HTR-8/SVneo (cell line): ENCODE measurements at regions not wholly inside any gene's neighbourhood (a gene's known extent, or its start where the extent isn't known, plus 50 kb on each side); places are given as distances from the start of the nearest gene placed in this dataset.

Source experiments
- DNase-seq: peaks from one replicate; pipeline ENCODE4 v3.0.0; 2011; ENCODE audit warnings: low spot score, mixed read lengths; ENCODE audit not compliant: insufficient read length
- FAIRE-seq: peaks from 2 replicates; lab custom pipeline; 2011; peaks lifted over from hg19 to GRCh38; lab: Jason Lieb, UNC

DNA sequence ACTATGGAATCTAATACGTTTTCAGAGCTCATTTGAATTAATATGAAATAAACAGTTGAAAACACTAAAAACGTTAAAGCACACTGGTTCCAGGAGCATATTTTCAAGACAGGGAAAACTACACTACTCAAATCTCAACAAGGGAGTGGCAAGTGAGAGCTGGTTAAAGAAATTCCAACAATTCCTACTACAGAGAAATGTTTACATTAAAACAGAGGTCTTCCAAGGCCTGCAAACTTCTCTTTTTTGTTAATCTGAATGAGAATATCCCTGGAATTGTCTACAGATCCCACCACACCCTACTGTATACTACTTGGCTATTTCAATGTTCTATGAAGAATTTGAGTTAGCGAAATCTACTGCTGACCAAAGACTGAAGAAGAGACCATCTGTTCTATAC, 231.5 kb downstream of the ZEB2 start:
- no peak for DNase-seq
- no peak for FAIRE-seq

DNA sequence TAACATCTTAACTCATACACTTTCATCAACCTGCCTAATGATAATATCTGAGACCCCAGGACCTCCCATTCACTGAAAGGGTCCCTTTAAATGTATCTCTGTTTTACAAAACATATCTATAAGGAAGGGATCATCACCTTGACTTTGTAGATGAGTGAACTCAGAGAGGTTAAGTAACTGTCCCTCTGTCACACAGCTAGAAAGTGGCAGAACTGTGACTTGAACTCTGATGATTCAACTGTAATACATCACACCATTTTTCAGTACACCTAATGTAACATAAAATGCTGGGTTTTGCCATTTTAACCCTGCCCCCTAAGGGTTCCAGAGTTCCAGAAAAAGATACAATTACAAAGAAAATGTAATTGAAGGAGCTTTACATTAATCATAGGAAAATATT, 234.6 kb downstream of the ZEB2 start:
- FAIRE-seq (no peak), DNase-seq (no peak)

DNA sequence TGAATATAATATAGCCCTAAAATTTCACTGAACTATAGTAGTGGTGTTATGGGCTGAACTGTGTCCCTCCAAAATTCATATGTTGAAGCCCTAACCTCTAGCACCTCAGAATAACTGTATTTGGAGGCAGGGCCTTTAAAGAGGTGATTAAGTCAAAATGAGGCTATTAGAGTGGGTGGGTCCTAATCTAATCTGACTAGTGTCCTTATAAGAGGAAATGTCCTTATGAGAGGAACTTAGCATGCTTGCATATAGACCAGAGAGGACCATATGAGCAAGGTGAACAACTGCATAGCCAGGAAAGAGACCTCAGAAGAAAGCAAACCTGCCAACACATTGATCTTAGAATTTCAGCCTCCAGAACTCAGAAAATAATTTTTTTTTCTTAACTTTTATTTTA, 238.4 kb downstream of the ZEB2 start:
- no peak for DNase-seq
- FAIRE-seq, result no peak

DNA sequence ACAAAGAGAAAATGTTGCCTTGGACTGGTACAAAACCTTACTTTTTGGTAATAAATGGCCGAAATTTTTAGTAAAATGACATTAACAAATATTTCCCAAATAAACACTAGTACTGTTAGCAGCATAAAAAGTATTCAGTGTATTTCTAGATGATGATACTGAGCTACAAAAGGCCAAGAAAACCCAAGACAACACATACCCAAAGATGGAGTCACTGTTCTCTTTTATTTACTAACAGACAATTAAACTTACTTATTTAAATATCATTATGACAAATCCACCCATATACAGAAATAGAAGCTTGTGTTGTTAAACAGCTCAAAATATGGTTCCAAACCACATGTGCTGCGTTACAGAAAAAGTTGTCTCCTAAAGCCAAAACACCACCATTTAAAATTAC, 239.9 kb downstream of the ZEB2 start:
- DNase-seq, result no peak
- FAIRE-seq, result no peak

DNA sequence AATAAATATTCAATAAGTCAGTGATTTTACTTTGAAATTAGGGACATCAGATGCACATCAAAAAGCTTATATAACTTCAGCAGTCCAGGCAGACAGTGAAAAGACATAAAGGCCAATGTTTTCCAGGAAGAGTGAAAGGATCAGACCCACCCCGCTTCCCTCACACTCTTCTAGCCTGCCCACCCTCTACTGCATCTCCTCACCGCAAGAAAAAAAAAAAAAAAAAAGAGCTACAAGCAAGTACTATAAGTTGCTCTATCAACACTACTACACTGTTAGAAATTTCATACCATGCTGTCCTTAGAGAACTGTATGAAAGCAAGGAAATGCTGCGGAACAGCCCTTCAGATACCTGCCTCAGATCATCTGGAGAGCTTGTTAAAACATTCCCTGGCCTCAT, 240.8 kb downstream of the ZEB2 start:
- FAIRE-seq, result no peak
- no peak for DNase-seq

DNA sequence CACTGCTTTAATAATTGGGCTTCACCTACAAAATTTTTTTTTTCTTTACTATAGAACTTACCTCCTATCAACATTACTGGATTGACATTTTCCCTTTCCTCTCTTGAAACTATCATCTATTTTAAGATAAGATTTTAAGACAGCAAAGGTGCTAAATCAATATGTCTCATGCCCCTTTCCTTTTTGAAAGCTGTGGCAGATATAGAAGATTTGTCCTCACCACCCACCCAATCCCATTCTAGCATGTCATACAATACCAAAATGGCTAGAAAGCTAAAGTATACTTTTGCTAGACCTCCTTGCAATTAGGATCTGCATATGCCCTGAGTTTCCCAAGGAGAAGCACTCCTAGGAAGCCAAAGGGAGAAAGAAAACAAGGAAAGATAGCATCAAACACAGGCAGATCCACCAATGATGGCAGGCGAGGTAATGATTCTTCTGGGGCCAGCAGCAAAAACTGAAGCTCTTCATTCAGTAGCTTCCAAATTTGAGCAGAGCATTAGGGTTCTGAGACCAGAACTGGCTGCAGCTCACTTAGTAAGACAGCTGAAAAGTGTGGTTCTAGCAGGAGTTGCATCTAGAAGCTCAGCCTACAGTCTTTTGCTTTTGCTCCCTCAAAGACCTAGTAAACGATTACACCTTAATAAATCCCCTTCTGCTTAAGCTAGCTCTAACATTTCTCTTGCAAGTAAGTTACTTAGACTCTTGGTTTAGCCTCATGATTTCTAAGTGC, 242.1 kb downstream of the ZEB2 start:
- DNase-seq (no peak), FAIRE-seq (no peak)

DNA sequence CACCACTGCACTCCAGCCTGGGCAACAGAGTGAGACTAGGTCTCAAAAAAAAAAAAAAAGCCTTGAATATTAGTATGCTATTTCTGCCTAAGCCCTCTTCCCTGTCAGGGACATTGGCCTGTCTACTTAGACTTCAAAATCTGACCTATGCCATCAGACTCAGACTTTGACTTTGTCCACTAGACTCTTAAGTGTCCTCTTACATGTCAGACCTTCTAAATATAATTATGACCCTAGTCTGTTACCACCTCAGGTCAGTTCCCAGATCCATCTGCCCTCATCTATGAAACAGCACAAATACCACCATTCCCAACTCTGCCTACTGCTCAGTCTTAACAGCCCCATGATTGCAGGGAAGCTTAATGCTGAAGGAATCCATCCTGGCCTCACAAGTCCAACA, 244.6 kb downstream of the ZEB2 start:
- FAIRE-seq (no peak), DNase-seq (no peak)

DNA sequence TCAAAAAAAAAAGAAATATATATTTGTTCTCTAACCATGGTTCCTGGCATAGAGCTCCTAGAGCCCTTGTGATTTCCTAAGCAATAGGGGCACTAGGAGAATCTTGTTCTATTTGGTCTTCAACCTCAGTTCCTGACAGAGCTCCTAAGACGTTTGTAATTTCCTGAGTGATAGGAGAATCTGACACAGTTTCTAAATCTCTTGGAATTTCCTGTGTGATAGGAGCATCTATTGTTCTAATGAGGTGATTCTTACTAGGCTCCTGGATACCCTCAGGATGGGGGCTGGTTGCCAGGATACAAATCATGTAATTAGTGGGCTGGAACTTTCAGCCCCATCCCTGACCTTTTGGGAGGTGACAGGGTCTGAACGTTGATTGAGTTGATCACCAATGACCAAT, 245.8 kb downstream of the ZEB2 start:
- no peak for FAIRE-seq
- no peak for DNase-seq

DNA sequence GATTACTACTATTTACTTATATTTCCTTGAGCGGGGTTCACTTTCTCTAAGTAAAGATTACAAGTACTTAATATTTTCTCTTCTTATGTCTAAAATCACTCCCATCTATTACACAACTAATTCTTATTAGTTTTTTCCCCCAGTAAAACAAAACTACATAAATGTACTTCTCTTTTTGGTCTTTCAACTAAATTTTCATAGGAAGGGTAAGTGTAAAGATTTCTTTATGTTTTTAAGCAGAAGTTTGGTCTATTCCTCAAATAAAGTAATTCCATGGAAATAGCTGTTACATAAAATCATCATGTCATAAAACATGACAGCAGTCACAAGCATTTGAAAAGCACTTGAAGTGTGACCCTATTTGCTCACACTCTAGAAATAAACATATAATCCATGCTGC, 249.0 kb downstream of the ZEB2 start:
- FAIRE-seq, result no peak
- no peak for DNase-seq

DNA sequence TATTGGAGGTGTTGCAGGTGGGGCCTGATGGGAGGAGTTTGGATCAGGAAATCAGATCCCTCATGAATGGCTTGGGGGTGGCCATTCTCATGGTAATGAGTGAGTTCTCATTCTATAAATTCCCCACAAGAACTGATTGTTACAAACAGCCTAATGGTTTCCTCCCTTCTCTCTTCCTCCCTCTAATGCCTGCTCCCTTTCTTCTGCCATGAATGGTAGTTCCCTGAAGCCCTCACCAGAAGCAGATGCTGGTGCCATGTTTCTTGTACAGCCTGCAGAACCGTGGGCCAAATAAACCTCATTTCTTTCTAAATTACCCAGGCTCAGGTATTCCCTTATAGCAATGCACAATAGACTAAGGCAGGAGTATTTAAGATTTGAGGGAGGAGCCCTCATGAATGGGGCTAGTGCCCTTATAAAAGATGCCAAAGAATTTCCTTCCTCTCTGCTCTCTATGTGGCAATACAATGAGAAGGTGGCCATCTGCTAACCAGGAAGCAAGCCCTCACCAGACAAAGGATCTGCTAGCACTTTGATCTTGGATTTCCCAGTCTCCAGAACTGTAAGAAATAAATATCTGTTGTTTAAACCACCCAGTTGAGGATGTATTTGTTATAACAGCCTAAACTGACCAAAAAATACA, 251.8 kb downstream of the ZEB2 start:
- DNase-seq (no peak), FAIRE-seq (no peak)

DNA sequence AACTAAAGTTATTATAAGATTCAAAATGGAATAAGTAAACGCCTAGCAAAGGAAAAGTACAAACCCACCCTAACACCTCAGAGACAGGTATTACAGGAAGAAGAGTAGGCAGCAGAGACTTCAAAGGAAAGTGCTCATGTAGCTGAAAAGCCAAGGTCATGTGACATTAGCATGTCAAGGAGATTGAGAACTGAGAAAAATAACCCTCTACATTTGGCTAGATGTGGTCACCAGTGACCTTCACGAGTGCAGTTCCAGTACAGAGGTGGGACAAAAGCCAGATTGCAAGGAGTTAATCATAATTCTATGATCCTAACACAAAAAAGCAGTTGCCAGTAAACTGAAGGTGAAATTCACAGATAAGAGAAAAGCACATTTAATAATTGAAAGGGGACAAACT, 252.7 kb downstream of the ZEB2 start:
- FAIRE-seq, result no peak
- no peak for DNase-seq

DNA sequence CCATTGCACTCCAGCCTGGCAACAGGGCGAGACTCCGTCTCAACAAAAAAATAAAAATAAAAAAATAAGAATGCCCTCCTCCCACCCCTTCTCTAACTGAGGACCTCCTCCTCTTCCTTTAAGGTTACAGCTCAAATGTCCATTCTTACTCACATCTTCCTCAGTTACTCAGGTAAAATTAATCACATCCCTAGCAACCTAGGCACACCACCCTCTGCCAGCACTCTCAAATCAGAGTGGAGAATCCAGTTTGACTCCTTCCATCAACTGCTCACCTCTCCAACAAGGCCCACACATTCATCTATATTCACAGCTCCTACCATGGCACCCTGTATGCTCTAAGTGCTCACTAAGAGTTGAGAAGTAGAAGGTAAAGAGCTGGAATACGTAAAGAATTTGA, 254.3 kb downstream of the ZEB2 start:
- DNase-seq (no peak), FAIRE-seq (no peak)

DNA sequence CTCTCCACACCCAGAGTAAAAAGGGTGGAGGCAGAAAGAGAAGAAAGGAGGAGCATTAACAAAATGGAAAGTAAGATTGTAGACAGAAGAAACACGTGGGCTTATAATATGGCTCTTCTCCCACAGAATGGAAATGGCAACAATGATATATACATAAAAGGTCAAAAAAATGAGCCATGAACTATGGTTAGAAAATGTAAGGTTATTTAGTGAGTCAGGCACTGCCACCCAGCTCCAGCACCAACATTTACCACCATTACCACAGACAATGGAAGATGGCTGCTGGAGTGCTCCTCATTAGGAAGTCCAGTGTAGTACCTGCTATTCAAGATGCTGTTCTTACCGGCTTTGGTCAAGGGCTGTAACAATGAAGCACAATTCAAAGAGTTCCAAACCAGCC, 258.0 kb downstream of the ZEB2 start:
- no peak for FAIRE-seq
- DNase-seq, result no peak

DNA sequence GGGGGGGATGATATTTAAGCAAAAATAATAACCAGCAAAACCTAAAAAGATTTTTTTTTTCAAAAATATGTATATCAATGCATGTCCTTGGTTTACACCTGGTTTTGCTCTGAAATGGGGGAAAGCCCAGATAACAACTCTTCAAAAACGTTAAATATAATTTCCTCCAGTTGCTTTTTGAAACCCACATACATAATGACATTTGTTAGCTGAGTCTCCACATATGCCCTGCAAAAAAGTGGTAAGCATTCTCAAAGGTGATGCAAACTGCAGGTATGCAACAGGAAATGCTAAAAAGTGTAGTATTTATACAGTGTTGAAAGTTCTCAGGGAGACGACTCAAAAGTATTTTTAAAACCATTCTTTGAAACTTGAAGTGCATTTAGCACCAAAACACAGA, 258.6 kb downstream of the ZEB2 start:
- DNase-seq (no peak), FAIRE-seq (no peak)

DNA sequence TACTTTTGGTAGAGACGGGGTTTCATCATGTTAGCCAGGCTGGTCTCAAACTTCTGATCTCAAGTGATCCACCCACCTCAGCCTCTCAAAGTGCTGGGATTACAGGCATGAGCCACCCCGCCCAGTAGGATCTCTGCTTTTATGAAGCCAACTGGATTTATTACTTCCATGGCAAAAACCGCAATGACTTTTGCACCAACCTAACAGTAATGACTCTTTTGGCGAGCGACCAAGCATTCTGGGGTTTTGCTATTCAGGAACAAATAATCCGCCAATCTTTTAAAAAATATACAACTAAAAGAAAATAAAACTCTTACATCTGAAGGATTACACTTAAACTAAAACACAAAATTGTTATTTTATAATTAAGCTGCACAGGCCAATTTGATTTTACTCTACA, 260.6 kb downstream of the ZEB2 start:
- DNase-seq (no peak), FAIRE-seq (no peak)

DNA sequence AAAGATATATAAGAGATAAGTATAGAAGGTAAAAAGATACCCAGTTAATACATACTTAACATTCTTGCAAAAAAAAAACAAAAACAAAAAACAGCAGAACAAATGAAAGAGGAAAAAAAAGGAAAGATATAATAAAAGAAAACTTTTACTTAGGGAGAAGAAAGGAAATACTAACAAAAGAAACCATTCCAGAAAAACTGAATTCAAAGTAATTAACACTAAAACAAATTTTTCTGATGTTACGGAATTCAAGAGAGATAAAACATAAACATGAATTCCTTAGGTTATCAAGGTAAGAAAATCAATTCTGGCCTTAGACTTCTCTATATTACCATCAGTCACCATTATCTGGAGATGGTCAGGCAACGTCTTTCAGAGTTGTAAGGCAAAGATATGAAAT, 261.8 kb downstream of the ZEB2 start:
- FAIRE-seq (no peak), DNase-seq (no peak)

DNA sequence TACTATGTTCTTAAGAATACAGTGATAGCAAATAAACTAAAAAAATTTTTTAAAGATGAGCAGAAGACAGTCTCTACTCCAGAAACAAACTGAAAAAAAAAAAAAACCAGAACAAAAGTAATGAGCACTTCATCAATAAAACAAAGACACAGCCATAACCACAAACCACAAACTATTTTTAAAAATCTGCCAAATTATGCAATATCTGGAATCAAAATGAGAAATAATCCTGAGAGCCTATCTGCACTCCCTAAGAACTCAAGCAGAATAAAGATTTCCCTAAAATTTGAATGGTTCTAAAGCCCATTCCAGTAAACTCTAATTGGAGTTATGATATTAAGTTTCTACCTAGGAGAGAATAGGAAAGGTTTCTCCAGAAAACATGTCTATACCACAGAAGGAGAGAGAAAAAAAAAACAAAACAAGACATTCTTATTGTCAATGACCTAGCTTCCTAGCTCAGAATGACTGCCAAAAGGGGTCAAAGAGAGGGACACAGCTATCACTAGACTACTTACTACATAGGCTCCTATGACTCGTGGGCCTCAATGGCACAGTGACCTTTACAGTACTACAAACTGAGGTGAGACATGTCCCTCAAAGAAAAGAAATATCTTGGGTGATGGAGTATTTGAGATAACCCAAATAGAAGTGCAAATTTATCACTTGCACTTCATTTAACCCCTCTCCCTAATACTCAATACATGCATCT, 262.8 kb downstream of the ZEB2 start:
- DNase-seq (no peak), FAIRE-seq (no peak)

DNA sequence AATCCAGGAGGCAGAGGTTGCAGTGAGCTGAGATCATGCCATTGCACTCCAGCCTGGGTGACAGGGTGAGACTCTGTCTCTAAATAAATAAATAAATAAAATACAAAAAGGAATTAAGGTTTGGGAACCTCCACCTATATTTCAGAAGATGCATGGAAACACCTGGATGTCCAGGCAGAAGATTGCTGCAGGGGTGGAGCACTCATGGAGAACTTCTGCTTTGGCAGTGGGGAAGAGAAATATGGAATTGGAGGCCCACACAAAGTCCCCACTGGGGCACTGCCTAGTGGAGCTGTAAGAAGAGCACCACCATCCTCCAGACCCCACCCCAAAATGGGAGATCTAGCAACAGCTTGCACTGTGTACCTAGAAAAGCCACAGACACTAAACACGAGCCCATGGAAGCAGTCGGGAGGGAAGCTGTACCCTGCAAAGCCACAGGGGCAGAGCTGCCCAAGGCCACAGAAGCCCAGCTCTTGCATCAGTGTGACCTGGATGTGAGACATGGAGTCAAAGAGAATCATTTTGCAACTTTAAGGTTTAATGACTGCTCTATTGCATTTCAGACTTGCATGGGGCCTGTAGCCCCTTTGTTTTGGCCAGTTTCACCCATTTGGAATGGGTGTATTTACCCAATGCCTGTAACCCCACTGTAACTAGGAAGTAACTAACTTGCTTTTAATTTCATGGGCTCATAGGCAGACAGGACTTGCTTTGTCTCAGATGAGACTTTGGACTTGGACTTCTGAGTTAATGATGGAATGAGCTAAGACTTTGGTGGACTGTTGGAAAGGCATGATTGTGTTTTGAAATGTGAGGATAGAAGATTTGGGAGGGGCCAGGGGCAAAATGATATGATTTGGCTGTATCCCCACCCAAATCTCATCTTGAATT, 265.3 kb downstream of the ZEB2 start:
- FAIRE-seq (no peak), DNase-seq (no peak)

DNA sequence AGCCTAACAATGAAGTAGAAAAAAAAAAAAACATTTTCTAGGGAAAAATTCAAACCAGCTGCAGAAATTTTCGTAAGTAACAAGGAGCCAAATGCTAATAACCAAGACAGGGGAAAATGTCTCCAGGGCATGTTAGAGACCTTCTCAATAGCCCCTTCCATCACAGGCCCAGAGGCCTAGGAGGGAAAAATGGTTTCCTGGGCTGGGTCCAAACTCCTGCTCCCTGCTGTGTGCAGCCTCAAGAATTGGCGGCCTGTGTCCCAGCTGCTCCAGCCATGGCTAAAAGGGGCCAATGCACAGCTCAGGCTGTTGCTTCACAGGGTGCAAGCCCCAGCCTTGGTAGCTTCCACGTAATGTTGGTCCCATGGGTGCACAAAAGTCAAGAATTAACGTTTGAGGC, 266.2 kb downstream of the ZEB2 start:
- DNase-seq (no peak), FAIRE-seq (no peak)

DNA sequence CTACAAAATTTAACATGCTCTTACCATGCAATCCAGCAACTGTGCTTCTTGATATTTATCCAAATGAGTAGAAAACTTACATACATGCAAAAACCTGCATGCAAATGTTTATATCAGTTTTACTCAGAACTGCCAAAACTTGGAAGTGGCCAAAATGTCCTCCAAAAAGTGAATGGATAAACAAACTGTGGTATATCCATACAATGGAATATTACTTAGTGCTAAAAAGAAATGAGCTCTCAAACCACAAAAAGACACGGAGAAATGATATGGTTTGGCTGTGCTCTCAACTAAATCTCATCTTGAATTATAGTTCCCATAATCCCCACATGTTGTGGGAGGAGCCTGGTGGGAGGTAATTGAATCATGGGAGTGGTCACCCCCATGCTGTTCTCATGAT, 267.2 kb downstream of the ZEB2 start:
- no peak for DNase-seq
- no peak for FAIRE-seq
